Gastroesophageal sphincter (tissue), 4 donors: ENCODE measurements at regions not wholly inside any gene's neighbourhood (a gene's known extent, or its start where the extent isn't known, plus 50 kb on each side); places are given as distances from the start of the nearest gene placed in this dataset.

Experiments
- ATAC-seq: fragments of 150-250 bp; one replicate; pipeline ENCODE4 v1.9.1; 2016; ENCODE audit warnings: mild to moderate bottlenecking, moderate library complexity
- H3K27ac ChIP-seq, 4 donors: fragments of 200-600 bp; sonication (generic) in 3 of 4; 1 replicate in 3 of 4; 2 replicates in 1 of 4; pipeline ENCODE4 v1.5.1; 2016 to 2019
- H3K27me3 ChIP-seq: fragments of 200-600 bp; sonication (generic); one replicate; pipeline ENCODE4 v1.5.1; 2019
- H3K36me3 ChIP-seq, 2 donors: fragments of 200-600 bp; sonication (generic); one replicate each; pipeline ENCODE4 v1.5.1; 2019; ENCODE audit warnings: control low read depth in 1 of 2
- H3K4me1 ChIP-seq, 3 donors: fragments of 200-600 bp; sonication (generic); 1 replicate in 2 of 3; 2 replicates in 1 of 3; pipeline ENCODE4 v1.5.1; 2016 to 2019; ENCODE audit warnings: control low read depth in 2 of 3
- H3K4me3 ChIP-seq, 2 donors: fragments of 200-600 bp; sonication (generic); one replicate each; pipeline ENCODE4 v1.5.1; 2019; ENCODE audit warnings: mild to moderate bottlenecking in 1 of 2, moderate library complexity in 1 of 2
- H3K9me3 ChIP-seq, 3 donors: fragments of 200-600 bp; sonication (generic); one replicate each; pipeline ENCODE4 v1.5.1; 2017 to 2019; ENCODE audit warnings: control low read depth in 2 of 3
- EP300 ChIP-seq: sonication (generic); formaldehyde crosslinking; IDR thresholded peaks from one replicate; pipeline ENCODE4 v1.6.1; 2017; ENCODE audit warnings: antibody characterized with exemption, mild to moderate bottlenecking
- POLR2A ChIP-seq, 2 donors: fragments of 450-650 bp; IDR thresholded peaks; one replicate each; pipeline ENCODE4 v1.6.1; 2017; ENCODE audit warnings: antibody characterized with exemption in 2 of 2, mild to moderate bottlenecking in 2 of 2, moderate library complexity in 1 of 2
- POLR2AphosphoS5 ChIP-seq: sonication (generic); formaldehyde crosslinking; IDR thresholded peaks from one replicate; pipeline ENCODE4 v1.6.1; 2017; ENCODE audit warnings: antibody characterized with exemption
- WGBS, 2 donors: methylation state at CpG; one replicate each; pipeline ENCODE4 v1.1.5; 2018; ENCODE audit warnings: low coverage in 1 of 2; 5-methylcytosine and 5-hydroxymethylcytosine counted together
- TF ChIP-seq, protein P1 (sequence below), 4 experiments: fragments of 200-600 bp in 2 of 4; fragments of 450-650 bp in 2 of 4; sonication (generic) in 1 of 4; IDR thresholded peaks; one replicate each; pipeline ENCODE4 v1.5.1; 2017 to 2019; ENCODE audit warnings: antibody characterized with exemption in 4 of 4, mild to moderate bottlenecking in 2 of 4, moderate library complexity in 2 of 4

DNA sequence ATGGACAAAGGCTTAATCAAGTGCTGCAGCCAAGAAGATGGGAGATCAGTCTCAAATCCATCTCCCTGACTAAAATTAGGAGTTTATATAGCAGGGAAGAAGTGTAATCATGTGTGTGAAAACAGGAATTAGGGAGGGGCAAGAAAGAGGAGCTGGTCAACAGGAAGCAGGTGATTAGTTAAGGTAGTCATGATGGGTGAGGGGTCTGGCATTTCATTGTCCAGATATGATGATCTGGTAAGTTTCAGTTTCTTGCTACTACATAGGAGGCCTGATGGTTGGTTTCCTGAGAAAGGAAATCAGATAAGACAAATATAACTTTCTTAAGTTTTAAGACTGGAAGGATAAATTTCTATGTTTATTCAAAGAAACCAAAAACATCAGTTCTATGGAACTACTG is 455.6 kb upstream of the GRAMD2B start:
- no peak for ATAC-seq
- TF ChIP-seq EP300 (no peak), POLR2AphosphoS5 (no peak), POLR2A (IDR thresholded peaks at IDR 0.05) (no peak)
- TF ChIP-seq, protein P1, sequence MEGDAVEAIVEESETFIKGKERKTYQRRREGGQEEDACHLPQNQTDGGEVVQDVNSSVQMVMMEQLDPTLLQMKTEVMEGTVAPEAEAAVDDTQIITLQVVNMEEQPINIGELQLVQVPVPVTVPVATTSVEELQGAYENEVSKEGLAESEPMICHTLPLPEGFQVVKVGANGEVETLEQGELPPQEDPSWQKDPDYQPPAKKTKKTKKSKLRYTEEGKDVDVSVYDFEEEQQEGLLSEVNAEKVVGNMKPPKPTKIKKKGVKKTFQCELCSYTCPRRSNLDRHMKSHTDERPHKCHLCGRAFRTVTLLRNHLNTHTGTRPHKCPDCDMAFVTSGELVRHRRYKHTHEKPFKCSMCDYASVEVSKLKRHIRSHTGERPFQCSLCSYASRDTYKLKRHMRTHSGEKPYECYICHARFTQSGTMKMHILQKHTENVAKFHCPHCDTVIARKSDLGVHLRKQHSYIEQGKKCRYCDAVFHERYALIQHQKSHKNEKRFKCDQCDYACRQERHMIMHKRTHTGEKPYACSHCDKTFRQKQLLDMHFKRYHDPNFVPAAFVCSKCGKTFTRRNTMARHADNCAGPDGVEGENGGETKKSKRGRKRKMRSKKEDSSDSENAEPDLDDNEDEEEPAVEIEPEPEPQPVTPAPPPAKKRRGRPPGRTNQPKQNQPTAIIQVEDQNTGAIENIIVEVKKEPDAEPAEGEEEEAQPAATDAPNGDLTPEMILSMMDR (IDR thresholded peaks at IDR 0.05) = no peak

DNA sequence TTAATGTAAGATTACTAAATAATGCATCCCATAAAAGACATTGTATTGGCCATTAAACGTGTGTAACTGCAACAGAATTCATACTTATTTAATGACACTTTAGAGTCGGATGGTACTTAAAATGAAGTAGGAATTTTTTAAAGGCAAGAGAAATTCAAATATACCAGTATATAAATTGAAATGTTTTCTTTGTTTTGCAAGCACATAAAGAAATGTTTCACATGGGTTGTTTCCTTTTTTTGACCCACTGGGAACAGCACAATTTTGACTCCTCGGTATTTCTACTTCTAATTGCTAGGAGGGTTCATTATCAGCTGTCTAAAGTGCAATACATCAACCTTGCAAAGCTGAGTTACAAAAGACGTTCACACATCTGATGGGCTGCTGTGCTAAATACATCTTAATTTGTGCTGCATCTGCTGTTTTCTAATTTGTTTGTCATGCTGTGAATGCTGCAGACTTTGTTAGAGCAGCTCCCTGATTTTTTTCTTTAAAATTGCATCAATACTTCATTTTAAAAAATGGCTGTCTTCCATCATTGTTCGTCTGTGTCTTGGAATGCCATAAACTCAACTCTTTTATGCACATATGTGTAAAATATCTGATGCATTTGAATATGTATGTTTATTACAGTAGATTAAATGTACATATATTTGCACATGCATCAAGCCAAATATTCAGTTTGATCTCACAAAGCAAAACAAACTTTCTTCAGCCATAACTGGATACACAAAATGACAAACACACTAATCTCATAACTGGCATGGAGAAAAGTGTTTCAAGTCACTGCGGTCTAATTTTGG is 454.0 kb upstream of the GRAMD2B start:
- no peak for ATAC-seq
- H3K27me3 ChIP-seq = no peaks in the 10 kb centered on the region
- no peaks in the 10 kb centered on the region for H3K4me1 ChIP-seq
- no peak overlapping the region for H3K27ac ChIP-seq
- no peaks in the 10 kb centered on the region for H3K36me3 ChIP-seq
- no peak overlapping the region for H3K4me3 ChIP-seq
- TF ChIP-seq POLR2AphosphoS5 (no peak), POLR2A (IDR thresholded peaks at IDR 0.05) (no peak), EP300 (no peak)
- TF ChIP-seq, protein P1 (IDR thresholded peaks at IDR 0.05) = no peak
- WGBS, 2 donors = 70 to 77% methylated on average over 6 of the region's 6 CpGs
- no peaks in the 10 kb centered on the region for H3K9me3 ChIP-seq

More for the DNA sequence above, 455.6 kb upstream of the GRAMD2B start:
- Histone ChIP-seq H3K4me3 (no peak overlapping the region), H3K4me1 (no peaks in the 10 kb centered on the region), H3K27ac (no peak overlapping the region), H3K36me3 (no peaks in the 10 kb centered on the region), H3K9me3 (no peaks in the 10 kb centered on the region), H3K27me3 (no peaks in the 10 kb centered on the region)

DNA sequence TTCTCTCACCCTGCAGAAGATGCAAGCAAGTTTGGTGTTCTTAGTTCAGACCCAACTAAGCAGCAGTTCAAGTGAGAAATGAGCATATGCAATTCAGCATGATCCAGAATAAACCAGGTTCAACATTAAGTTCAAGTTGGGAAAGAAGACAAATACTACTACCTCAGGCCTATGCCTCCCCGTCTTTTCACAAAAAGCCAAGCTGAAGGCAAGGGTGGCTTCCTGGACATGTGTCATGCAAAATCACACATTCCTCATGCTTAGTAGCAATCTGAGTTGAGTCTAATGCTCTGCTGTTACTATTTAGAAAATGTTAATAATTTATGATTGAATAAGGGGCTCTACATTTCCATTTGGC is 453.4 kb upstream of the GRAMD2B start:
- H3K27ac ChIP-seq = no peak overlapping the region

DNA sequence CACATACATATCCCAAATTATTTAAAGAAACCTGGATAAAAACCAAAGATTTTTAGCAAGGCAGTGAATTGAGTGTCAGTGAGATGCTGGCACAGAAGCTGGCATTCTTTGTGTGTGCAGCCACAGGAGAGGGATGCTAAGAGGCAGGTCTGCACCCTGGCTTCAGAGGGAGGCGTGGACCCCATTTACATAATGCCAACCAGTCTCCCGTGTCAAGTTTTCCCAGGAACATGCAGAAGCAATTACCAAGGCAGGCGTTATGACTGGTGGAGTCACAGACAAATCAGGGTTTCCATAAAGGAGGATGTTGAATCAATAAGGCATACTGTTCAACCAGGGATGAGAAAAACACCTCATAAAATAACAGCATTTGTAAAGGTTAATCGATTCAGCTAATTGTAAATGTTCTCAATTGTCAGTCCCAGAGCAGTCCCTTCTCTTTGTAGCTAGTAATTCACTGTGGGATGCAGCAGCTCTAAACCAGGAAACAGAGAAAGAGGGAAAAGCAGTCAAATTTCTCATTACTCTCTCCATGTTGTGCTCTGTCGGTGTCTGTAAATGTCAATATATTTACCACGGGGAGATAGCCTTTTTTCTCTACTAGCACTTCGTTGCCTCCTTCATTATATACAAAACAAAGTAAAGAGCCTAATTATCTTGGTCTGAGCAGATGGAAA is 452.4 kb upstream of the GRAMD2B start:
- Histone ChIP-seq H3K9me3 (no peaks in the 10 kb centered on the region), H3K27ac (no peak overlapping the region), H3K4me1 (no peaks in the 10 kb centered on the region), H3K27me3 (no peaks in the 10 kb centered on the region), H3K4me3 (no peak overlapping the region), H3K36me3 (no peaks in the 10 kb centered on the region)
- 77 to 81% methylated on average over 7 of the region's 7 CpGs for WGBS, 2 donors
- TF ChIP-seq POLR2AphosphoS5 (no peak), EP300 (no peak), POLR2A (IDR thresholded peaks at IDR 0.05) (no peak)
- TF ChIP-seq, protein P1 (IDR thresholded peaks at IDR 0.05) = no peak
- no peak for ATAC-seq

More for the DNA sequence above, 453.4 kb upstream of the GRAMD2B start:
- no peak for ATAC-seq
- Histone ChIP-seq H3K4me1 (no peaks in the 10 kb centered on the region), H3K27me3 (no peaks in the 10 kb centered on the region), H3K36me3 (no peaks in the 10 kb centered on the region), H3K9me3 (no peaks in the 10 kb centered on the region), H3K4me3 (no peak overlapping the region)
- TF ChIP-seq POLR2A (IDR thresholded peaks at IDR 0.05) = no peak
- no peak for TF ChIP-seq POLR2AphosphoS5
- TF ChIP-seq, protein P1 (IDR thresholded peaks at IDR 0.05) = no peak
- no peak for TF ChIP-seq EP300
- 100% methylated on average over 1 of the region's 1 CpG; no CpG with 5 or more reads in 1 of the 2 donors for WGBS, 2 donors

DNA sequence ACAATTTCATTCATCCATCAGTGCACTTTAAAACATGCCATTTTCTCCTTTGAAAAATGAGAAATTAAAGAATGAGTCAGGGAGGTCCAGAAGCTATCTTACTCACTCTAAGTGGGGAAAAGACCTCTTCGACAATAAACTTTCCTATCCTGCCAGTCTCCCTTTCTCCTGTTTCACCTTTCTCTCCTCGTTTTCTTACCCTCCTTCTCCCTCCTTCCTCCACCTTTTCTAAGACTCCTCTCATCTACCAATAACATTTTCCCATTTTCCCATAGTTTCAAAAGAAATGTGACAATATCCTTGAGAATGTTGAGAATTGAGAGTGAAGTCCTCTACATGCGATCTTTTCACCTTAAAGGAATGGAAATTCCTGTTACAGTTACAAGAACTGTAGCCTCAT is 450.5 kb upstream of the GRAMD2B start:
- H3K4me3 ChIP-seq = no peak overlapping the region
- no peak for TF ChIP-seq POLR2AphosphoS5
- TF ChIP-seq, protein P1 (IDR thresholded peaks at IDR 0.05) = no peak
- no peak for TF ChIP-seq POLR2A (IDR thresholded peaks at IDR 0.05)
- no peak for TF ChIP-seq EP300
- no peak for ATAC-seq
- H3K27ac ChIP-seq = no peak overlapping the region
- H3K4me1 ChIP-seq = no peaks in the 10 kb centered on the region
- no peaks in the 10 kb centered on the region for H3K9me3 ChIP-seq
- no peaks in the 10 kb centered on the region for H3K36me3 ChIP-seq
- WGBS, 2 donors = 62 to 82% methylated on average over 3 of the region's 3 CpGs
- H3K27me3 ChIP-seq = no peaks in the 10 kb centered on the region
